Fibroblast of lung (primary cell): ENCODE measurements at regions not wholly inside any gene's neighbourhood (a gene's known extent, or its start where the extent isn't known, plus 50 kb on each side); places are given as distances from the start of the nearest gene placed in this dataset.

Experiments used
- DNase-seq, 2 donors: peaks; one replicate each; pipeline versions ENCODE4 v3.0.0 to v3.0.0-alpha.2; 2010; ENCODE audit warnings: low read depth in 2 of 2
- H2AFZ ChIP-seq: 2 replicates; pipeline ENCODE4 v1.5.1; 2012; ENCODE audit warnings: low read length, control low read depth, inconsistent platforms
- H3K27ac ChIP-seq: 2 replicates; pipeline ENCODE4 v1.5.1; 2011; ENCODE audit warnings: low read length, control low read depth; ENCODE audit not compliant: insufficient read depth
- H3K27me3 ChIP-seq: 2 replicates; pipeline ENCODE4 v1.5.1; 2011; ENCODE audit warnings: mild to moderate bottlenecking, low read length; ENCODE audit not compliant: control insufficient read depth, insufficient read depth
- H3K36me3 ChIP-seq: 2 replicates; pipeline ENCODE4 v1.5.1; 2011; ENCODE audit warnings: low read length; ENCODE audit not compliant: control insufficient read depth, insufficient read depth
- H3K4me1 ChIP-seq: 2 replicates; pipeline ENCODE4 v1.5.1; 2011; ENCODE audit warnings: low read length; ENCODE audit not compliant: control insufficient read depth, insufficient read depth; ENCODE audit errors: extremely low read depth
- H3K4me2 ChIP-seq: 2 replicates; pipeline ENCODE4 v1.5.1; 2011; ENCODE audit warnings: low read length, control low read depth; ENCODE audit not compliant: insufficient read depth; ENCODE audit errors: extremely low read depth
- H3K4me3 ChIP-seq, 4 experiments: fragments of 200-600 bp in 1 of 4; sonication (generic) in 1 of 4; replicated peaks in 1 of 4; 2 replicates each; pipeline ENCODE4 v1.5.1; 2011 to 2016; ENCODE audit warnings: low read length in 4 of 4, low read depth in 3 of 4, mild to moderate bottlenecking in 3 of 4, control low read depth in 2 of 4, inconsistent platforms in 1 of 4, mixed read lengths in 1 of 4; ENCODE audit not compliant: insufficient read depth in 1 of 4; ENCODE audit errors: control extremely low read depth in 1 of 4
- H3K79me2 ChIP-seq: 2 replicates; pipeline ENCODE4 v1.5.1; 2012; ENCODE audit warnings: mild to moderate bottlenecking, low read length, inconsistent platforms; ENCODE audit not compliant: control insufficient read depth, insufficient read depth
- H3K9ac ChIP-seq: 2 replicates; pipeline ENCODE4 v1.5.1; 2011; ENCODE audit warnings: mild to moderate bottlenecking, low read length, control low read depth; ENCODE audit not compliant: insufficient read depth
- H3K9me3 ChIP-seq: 2 replicates; pipeline ENCODE4 v1.5.1; 2012; ENCODE audit warnings: low read depth, low read length; ENCODE audit not compliant: control insufficient read depth, insufficient read depth
- H4K20me1 ChIP-seq: 2 replicates; pipeline ENCODE4 v1.5.1; 2011; ENCODE audit warnings: low read length; ENCODE audit not compliant: control insufficient read depth, insufficient read depth; ENCODE audit errors: extremely low read depth
- EZH2 ChIP-seq: IDR thresholded peaks from 2 replicates; pipeline ENCODE4 v1.5.1; 2012; ENCODE audit warnings: low read length, control low read depth, mild to moderate bottlenecking; ENCODE audit errors: missing control alignments
- TF ChIP-seq, protein P1 (sequence below), 2 donors: IDR thresholded peaks in 1 of 2; conservative IDR thresholded peaks in 1 of 2; 1 replicate in 1 of 2; 2 replicates in 1 of 2; pipeline ENCODE4 v1.5.1; 2011 to 2012; ENCODE audit warnings: low read length in 2 of 2, control low read depth in 1 of 2, inconsistent platforms in 1 of 2, low read depth in 1 of 2, mild to moderate bottlenecking in 1 of 2

DNA sequence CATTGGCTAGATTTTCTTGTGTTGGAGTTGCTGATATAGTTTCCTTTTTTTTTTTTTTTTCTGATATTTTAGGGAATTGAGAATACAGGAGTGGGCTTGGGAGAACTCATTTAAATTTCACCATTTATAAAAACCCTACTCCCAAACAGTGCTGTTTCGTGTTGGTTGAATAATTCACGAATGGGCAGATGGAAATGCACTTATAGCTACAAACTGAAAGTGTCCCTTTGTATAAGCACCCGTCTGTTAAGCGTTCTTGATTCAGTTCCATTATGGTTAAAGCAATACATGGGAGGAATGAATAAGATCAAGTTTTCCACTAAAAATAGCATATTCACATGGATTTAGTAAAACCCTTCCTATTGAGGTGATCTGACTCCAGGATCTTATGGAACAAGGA lies 122.2 kb upstream of the ARG1 start:
- H3K27ac ChIP-seq, result no peak overlapping the region
- DNase-seq, result no peak

DNA sequence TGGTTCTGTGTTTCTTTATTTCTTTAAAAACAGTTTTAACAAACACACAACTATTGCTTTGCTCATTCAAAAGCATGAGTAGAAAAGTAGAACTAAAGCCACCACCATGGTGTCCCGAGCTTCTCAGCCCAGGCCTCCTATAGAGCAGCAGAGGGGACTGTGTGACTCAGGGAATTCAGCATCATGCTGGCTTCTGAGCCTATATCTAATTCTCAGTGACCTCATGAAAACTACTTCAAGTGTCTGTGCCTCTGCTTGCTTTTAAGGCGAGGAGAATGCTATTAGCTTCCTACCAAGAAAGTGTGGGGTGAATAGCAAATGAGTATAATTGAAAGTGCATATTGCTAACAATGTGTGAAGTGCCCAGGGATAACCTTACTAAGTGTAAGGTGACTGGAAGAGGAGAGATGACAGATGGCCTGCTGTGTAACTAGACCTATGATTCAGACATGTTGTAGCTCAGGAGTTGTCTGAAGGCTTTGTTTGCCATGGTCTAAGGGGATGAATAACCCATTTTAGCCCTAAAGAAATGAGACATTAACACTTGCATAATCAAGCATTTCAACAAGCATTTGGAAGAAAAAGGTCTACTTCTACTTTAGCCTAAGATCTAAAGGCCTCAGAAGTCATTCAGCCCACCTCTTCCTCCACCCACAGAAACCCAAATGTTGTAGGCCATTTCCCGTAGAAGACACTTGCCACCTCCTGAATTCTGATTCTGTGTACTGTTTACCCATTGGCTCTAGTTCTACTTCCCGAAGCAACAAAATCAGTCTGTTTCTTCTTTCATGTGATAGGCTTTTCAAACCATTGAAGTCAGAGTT lies 121.5 kb upstream of the ARG1 start:
- peak in 1 of 2 donors; percentile 5 for DNase-seq
- no peaks in the 10 kb centered on the region for H3K9me3 ChIP-seq
- TF ChIP-seq, protein P1, sequence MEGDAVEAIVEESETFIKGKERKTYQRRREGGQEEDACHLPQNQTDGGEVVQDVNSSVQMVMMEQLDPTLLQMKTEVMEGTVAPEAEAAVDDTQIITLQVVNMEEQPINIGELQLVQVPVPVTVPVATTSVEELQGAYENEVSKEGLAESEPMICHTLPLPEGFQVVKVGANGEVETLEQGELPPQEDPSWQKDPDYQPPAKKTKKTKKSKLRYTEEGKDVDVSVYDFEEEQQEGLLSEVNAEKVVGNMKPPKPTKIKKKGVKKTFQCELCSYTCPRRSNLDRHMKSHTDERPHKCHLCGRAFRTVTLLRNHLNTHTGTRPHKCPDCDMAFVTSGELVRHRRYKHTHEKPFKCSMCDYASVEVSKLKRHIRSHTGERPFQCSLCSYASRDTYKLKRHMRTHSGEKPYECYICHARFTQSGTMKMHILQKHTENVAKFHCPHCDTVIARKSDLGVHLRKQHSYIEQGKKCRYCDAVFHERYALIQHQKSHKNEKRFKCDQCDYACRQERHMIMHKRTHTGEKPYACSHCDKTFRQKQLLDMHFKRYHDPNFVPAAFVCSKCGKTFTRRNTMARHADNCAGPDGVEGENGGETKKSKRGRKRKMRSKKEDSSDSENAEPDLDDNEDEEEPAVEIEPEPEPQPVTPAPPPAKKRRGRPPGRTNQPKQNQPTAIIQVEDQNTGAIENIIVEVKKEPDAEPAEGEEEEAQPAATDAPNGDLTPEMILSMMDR (conservative IDR thresholded peaks at IDR 0.05 in 1 of 2, IDR thresholded peaks at IDR 0.05 in 1 of 2; ENCODE audit: low read depth in 1 of 2, low read length in 2 of 2), result no peak
- no peak for TF ChIP-seq EZH2
- H3K9ac ChIP-seq, result no peak overlapping the region
- peaks cover under 1% of the 10 kb centered on the region for H3K27me3 ChIP-seq
- H4K20me1 ChIP-seq, result no peaks in the 10 kb centered on the region
- no peaks in the 10 kb centered on the region for H3K36me3 ChIP-seq
- H3K4me2 ChIP-seq, result no peak overlapping the region
- no peaks in the 10 kb centered on the region for H3K79me2 ChIP-seq
- no peak overlapping the region for H2AFZ ChIP-seq
- no peak overlapping the region for H3K4me3 ChIP-seq
- no peak overlapping the region for H3K27ac ChIP-seq
- H3K4me1 ChIP-seq, result no peaks in the 10 kb centered on the region

More for the DNA sequence above, 122.2 kb upstream of the ARG1 start:
- H3K4me1 ChIP-seq, result no peaks in the 10 kb centered on the region
- no peak overlapping the region for H3K4me3 ChIP-seq
- no peaks in the 10 kb centered on the region for H3K36me3 ChIP-seq
- no peaks in the 10 kb centered on the region for H4K20me1 ChIP-seq
- no peak overlapping the region for H3K4me2 ChIP-seq
- H2AFZ ChIP-seq, result no peak overlapping the region
- no peaks in the 10 kb centered on the region for H3K9me3 ChIP-seq
- TF ChIP-seq, protein P1 (conservative IDR thresholded peaks at IDR 0.05 in 1 of 2, IDR thresholded peaks at IDR 0.05 in 1 of 2; ENCODE audit: low read depth in 1 of 2, low read length in 2 of 2), result no peak
- no peak for TF ChIP-seq EZH2
- no peaks in the 10 kb centered on the region for H3K79me2 ChIP-seq
- H3K27me3 ChIP-seq, result no peaks in the 10 kb centered on the region
- H3K9ac ChIP-seq, result no peak overlapping the region

DNA sequence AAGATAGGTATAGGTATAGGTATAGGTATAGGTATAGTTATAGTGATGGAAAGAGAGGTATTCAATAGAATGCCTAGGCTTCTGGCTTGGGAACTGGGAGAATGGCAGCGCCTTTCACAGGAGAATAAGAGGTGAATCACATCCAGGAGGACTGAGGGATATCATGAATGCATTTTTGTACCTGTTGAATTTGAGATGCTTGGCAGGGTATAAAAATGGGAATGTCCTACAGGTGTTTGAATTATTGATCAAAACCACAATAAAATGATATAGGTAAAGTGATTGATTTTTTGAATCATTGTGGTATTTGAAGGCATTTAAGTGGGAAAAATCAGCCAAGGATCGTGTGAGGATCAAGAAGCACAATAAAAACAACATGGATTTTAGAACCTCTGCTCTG lies 119.2 kb upstream of the ARG1 start:
- H3K4me2 ChIP-seq, result no peak overlapping the region
- no peaks in the 10 kb centered on the region for H3K4me1 ChIP-seq
- H3K9ac ChIP-seq, result no peak overlapping the region
- no peak overlapping the region for H2AFZ ChIP-seq
- no peaks in the 10 kb centered on the region for H3K36me3 ChIP-seq
- no peaks in the 10 kb centered on the region for H3K79me2 ChIP-seq
- DNase-seq, result no peak
- H3K4me3 ChIP-seq, result no peak overlapping the region
- no peaks in the 10 kb centered on the region for H3K9me3 ChIP-seq
- H3K27ac ChIP-seq, result no peak overlapping the region
- H3K27me3 ChIP-seq, result peaks cover 5% of the 10 kb centered on the region
- TF ChIP-seq, protein P1 (conservative IDR thresholded peaks at IDR 0.05 in 1 of 2, IDR thresholded peaks at IDR 0.05 in 1 of 2; ENCODE audit: low read depth in 1 of 2, low read length in 2 of 2), result no peak
- TF ChIP-seq EZH2, result no peak
- H4K20me1 ChIP-seq, result no peaks in the 10 kb centered on the region
